Hepatocyte (in vitro differentiated cells): ENCODE measurements at regions not wholly inside any gene's neighbourhood (a gene's known extent, or its start where the extent isn't known, plus 50 kb on each side); places are given as distances from the start of the nearest gene placed in this dataset.

Experiments
- CTCF ChIP-seq: fragments of 200-600 bp; sonication (generic); IDR thresholded peaks from 2 replicates; pipeline ENCODE4 v1.5.1; 2016; ENCODE audit warnings: antibody characterized with exemption, mild to moderate bottlenecking; ENCODE audit not compliant: poor library complexity
- EZH2 ChIP-seq: fragments of 200-600 bp; sonication (generic); IDR thresholded peaks from 2 replicates; pipeline ENCODE4 v1.6.1; 2016; ENCODE audit warnings: antibody characterized with exemption, mild to moderate bottlenecking, borderline replicate concordance
- EZH2phosphoT487 ChIP-seq: fragments of 200-600 bp; sonication (generic); IDR thresholded peaks from one replicate; pipeline ENCODE4 v1.6.1; 2018; ENCODE audit warnings: antibody characterized with exemption, mild to moderate bottlenecking, low read depth, moderate library complexity; ENCODE audit not compliant: unreplicated experiment, severe bottlenecking

- TF ChIP-seq CTCF (no peak), EZH2 (no peak), EZH2phosphoT487 (no peak)
Measured at GRCh38 chr1:221631556-221631955, 110.3 kb downstream of the DUSP10 start.
